Hepatocyte (in vitro differentiated cells): ENCODE measurements at regions not wholly inside any gene's neighbourhood (a gene's known extent, or its start where the extent isn't known, plus 50 kb on each side); places are given as distances from the start of the nearest gene placed in this dataset.

Experiments used
- CTCF ChIP-seq: fragments of 200-600 bp; sonication (generic); IDR thresholded peaks from 2 replicates; pipeline ENCODE4 v1.5.1; 2016; ENCODE audit warnings: antibody characterized with exemption, mild to moderate bottlenecking; ENCODE audit not compliant: poor library complexity
- EZH2 ChIP-seq: fragments of 200-600 bp; sonication (generic); IDR thresholded peaks from 2 replicates; pipeline ENCODE4 v1.6.1; 2016; ENCODE audit warnings: antibody characterized with exemption, mild to moderate bottlenecking, borderline replicate concordance
- EZH2phosphoT487 ChIP-seq: fragments of 200-600 bp; sonication (generic); IDR thresholded peaks from one replicate; pipeline ENCODE4 v1.6.1; 2018; ENCODE audit warnings: antibody characterized with exemption, mild to moderate bottlenecking, low read depth, moderate library complexity; ENCODE audit not compliant: unreplicated experiment, severe bottlenecking

GRCh38 chr4:140315019-140315418 is 58.4 kb upstream of the SCOC start:
- TF ChIP-seq CTCF = no peak
- TF ChIP-seq EZH2 = no peak
- TF ChIP-seq EZH2phosphoT487 = no peak
